M059J (cell line): ENCODE measurements at regions not wholly inside any gene's neighbourhood (a gene's known extent, or its start where the extent isn't known, plus 50 kb on each side); places are given as distances from the start of the nearest gene placed in this dataset.
A peak's percentile ranks its signal among the peaks of the same experiment; 100 is the strongest.

Source experiments
- DNase-seq: peaks from one replicate; pipeline ENCODE4 v3.0.0-alpha.2; 2012; ENCODE audit warnings: low read depth

DNA sequence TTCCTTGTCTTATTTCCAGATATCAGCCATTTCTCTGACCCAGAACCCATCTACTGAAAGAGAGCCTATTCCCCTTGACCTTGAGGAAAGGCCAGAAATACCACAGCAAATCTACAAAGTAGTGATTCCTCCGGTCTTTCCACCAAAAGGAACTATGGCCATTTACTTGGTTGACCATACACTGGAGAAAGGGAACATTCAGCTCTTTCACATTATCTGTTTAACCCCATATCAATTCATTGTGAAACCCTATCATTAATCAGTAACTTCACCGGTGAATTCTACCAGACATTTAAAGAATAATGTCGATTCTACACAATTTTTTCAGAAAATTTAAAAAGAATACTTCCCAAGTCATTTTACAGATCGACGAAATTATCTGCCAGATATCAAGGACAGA, 265.7 kb upstream of the CLEC14A start:
- DNase-seq: no peak

DNA sequence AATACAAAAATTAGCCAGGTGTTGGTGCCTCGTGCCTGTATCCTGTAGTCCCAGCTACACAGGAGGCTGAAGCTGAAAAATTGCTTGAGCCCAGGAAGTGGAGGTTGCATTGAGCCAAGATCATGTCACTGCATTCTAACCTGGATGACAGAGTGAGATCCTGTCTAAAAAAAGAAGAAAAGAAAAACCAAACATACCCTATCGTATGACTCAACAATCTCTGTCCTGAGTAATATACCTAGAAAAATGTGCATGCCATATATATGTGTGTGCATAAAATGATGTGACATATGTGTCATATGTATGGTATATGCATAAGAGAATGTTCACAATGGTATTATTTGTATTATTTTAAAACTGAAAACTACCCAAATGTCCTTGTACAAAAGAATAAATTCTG, 261.5 kb upstream of the CLEC14A start:
- no peak for DNase-seq

DNA sequence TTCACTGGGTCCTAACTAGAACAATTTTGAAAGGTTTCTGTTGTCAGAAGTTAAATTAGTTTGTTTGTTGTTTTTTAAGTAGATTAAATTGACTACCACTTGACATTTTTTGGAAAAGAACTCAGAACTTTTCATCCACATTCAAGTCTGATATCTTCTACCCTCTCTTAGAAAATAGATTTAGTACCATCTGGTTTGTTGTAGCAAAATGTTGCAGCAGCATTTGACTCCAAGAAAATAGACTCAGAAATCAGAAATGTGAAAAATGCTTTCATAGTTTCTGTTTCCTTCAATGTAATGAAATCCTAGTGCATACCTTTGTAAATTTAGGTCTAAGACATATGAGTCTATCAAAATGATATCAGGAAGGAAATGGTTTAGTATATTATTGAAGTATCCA, 256.3 kb upstream of the CLEC14A start:
- DNase-seq: no peak

DNA sequence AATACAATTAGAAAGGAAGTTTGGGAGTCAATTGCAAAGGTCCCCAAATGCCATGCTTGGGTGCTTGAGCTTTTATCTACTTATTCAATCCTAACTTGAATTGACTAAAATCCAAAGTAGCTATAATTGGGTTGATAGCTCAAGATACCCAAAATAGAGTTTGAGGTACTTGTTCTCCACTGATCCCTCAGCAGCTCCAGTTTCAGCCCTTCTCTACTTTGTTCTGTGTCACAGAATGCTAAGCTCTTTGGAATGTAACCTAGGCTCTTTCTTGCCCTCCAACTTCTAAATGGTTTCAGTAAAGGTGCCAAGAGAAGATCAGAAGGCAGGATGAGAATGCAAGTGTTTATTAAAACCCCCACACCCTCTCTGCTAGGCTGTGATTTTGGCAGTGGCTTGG, 251.4 kb upstream of the CLEC14A start:
- no peak for DNase-seq

DNA sequence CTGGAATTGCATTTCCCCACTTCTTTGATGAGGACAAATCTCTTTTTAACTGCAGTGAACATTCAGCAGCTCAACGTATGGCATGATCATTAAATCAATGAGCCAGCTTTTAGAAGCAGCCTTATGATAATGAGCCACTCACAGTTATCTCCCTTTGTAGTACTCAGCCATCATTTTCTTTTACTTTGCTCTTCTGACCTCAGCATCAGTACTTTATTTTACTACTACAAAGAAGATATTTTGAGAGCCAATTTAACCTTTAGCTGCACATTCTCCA, 250.0 kb upstream of the CLEC14A start:
- DNase-seq: no peak

DNA sequence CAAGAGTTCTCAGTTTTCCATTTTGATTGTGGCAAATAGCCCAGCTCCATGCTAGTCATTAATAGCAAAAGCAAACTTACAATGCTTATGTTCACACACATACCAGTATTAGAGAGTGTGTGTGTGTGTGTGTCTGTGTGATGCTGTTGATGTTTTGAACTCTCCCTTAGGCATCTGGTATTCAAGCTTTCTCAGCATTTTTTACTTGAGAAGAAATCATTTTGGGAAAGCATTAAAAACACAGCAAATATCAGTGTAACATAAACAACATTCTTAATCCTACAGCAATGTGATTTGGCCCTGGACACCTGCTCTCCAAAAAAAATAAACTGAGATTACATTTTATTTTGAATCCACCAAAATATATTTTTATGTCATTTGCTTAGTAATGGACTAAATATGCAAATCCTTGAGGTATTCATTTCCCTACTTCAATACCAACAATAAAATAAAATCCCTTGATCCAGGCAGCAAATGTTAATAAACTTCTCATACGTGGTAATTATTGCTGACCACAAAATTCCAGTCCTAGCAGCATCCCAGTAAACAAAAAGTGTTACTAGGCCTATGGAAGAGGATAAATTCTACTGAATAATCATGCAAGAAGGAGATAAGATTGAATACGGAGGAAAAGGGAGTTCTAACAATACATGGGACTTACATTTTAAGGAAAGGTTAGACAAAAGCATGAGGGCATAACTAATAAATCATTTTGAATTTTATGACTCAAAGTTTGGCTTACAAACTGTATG, 249.5 kb upstream of the CLEC14A start:
- DNase-seq: peak; percentile 51

DNA sequence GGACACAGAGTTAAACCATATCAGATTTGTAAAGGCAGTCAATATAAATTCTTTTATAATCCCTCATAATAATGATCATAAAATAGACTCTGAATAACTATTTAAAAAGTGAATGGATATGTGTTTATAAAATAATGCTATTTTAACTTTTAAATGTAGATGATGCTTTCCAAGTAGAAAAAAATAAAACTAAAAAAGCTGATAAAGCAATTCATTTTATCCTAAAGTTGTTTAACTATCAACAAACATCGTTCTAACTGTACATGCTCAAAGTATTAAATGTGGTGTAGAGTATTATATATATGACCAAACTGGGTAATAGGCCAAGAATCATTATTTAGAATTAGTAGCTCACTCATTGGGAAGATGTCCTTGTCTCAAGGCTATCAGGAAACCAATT, 248.3 kb upstream of the CLEC14A start:
- DNase-seq: no peak

DNA sequence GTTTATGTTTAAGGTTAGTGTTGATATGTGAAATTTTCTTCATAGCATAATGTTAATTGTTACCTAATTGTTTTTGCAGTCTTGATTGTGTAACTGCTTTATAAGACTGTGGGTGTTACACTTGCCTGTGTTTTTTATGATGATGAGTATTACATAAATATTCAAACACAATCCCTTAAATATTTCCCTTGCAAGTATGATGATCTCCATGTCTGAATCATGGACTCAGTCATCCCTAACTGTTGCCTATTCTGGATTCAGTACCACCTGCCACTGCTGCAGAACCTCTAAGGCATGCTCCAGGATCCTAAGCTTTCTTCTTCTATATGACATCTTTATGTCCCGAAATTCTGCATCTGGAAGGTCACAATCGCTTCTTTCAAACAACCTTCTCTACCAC, 246.3 kb upstream of the CLEC14A start:
- DNase-seq: no peak

DNA sequence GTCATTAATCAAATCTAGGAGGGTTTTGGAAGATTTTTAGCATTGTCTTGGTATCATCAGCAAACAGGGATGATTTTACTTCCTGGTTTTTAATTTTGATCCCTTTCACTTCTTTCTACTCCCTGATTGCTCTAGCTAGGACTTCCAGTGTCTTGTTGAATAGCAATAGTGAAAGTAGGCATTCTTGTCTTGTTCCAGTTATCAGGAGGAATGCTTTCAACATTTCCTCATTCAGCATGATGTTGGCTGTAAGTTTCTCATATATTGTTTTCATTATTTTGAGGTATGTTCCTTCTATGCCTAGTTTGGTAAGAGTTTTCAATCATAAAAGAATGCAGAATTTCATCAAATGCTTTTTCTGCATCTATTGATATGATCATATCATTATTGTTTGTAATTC, 244.2 kb upstream of the CLEC14A start:
- no peak for DNase-seq

DNA sequence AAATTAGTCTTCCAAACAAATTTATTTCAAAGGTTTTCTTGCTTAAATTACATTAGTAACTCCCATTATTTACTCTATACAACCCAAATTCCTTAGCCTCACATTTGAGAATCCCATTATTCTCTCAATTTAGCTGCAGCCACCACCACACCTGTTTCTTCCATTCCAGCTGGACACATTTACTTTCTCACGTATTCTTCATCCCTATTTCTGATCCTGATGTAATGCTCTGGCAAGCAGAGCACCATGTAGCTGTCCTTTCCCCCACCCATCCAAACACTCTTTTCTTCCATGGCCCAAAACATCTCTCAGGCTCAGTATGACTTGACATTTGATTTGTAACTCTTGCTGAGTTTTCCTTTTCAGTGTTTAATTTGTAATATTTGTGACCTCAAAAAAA, 240.2 kb upstream of the CLEC14A start:
- no peak for DNase-seq

DNA sequence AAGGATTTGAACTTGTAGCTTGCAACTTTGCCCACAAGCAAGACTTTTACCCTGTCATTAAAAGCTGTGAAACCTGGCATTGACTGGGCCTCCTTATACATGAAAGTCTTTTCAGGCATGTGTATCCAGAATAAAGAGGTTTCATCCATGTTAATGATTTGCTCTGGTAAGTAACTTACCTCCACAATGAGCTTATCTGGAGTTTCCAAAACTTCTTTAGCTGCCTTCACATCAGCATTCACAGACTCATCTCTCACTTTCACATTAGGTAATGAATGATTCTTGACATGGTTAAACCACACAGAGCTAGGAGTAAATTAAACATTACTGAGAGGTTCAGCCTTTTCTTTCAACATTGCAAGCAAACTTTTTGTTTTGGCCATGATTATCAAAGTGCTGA, 234.4 kb upstream of the CLEC14A start:
- DNase-seq: no peak

DNA sequence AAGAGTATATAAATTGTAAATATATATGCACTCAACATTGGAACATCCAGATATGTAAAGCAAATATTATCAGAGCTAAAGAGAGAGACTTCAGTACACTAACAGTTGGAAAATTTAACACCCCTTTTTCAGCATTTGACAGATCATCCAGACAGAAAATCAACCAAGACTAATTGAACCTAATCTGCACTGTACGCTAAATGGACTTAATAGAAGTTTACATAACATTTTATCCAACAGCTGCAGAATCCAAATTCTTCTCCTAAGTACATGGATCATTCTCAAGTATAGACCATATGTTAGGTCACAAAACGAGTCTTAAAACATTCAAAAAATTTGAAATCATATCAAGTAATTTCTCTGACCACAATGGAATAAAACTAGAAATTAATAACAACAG, 229.1 kb upstream of the CLEC14A start:
- DNase-seq: no peak

DNA sequence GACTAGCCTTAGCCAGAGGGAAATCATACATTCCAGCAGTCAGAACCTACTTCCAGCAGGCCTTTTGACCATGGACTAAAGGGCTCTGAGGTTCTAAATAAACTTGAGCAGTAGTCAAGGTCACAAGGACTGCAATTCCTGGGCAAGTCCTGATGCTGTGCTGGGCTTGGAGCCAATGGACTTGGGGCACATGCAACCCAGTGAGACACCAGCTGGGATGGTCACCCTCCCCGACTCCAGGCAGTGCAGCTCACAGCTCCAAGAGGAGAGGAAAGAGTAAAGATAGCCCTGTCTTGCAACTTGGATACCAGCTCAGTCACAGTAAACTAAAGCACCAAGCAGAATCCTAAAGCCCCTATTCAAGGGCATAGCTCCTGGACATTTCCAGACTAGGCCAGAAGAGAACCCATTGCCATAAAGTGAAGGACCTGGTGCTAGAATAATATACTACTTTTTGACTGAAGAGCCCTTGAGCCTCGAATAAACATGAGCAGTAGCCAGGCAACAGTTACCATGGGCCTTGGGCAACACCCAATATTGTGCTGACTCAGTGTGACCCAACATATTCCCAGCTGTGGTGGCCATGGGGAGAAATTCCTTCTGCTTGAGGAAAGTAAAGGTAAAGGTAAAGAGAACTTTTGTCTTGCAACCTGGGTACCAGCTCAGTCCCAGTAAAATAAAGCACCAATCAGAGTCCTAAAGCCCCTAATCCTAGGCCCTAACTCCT, 226.2 kb upstream of the CLEC14A start:
- DNase-seq: peak; percentile 67

DNA sequence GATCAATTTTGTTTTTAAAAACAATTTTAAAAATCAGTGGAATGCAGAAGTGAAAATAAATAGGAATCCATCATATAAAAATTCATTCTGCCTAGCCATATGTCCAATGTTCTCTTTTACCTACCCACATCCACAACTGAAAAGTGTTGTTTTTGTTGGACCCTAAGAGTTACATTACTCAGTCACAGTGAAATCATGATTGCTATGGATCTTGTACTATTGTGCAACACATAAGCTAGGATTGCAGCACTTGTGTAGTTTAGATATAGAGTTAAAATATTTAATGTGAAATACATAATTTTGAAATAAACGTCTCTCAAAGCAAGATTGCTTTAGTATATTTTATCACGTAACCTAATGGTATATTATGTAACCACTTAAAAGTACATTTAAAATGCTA, 213.3 kb upstream of the CLEC14A start:
- no peak for DNase-seq

DNA sequence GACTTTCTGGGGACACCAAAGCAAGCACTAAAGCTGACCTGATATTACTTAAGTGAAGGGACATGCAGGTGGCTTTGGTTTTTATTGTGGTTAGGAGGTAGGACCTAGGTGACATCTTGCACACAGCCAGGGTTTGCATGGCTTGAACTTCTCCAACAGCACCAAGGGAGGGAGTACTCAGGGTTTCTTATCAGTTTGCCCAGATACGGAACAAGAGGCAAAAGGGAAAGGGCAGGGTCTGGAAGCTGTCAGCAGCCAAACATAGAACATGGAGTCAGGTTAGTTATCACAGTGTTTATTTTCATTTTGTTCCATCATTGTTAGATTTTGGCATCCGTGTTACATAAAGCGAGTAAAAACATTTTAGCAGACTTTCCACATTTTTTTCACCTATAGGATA, 186.3 kb upstream of the CLEC14A start:
- no peak for DNase-seq

DNA sequence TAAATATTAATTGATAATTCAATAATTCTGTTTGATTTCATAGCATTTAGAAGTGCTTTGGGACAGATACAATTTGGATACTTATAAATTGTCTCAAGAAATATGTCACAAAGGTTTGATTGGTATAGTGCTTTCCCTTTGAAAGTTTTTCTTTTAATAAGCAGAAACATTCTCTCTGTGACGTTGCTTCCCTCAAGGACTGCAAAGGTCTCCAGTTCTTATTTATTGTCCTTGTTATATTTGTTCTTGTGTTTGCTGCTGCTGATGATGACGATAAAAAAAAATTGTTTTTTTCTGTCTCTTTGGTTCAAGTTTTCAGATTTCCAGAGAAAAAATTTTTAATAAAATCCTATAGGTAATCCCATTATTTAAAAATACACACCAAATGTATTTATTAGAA, 176.3 kb upstream of the CLEC14A start:
- no peak for DNase-seq

DNA sequence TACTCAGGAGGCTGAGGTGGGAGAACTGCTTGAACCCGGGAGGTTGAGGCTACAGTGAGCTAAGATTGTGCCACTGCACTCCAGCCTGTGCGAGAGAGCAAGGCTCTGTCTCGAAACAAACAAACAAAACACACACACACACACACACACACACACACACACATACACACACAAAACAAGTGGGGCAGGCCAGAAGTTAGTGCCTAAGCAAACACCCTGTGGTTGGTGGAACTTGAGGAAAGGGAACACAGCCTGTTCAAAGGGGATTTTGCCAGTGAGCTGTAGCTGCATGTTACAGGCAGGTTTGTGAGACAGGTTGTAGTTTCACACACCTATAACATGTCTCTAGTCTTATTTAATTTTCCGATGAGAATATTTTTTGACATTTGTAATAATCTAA, 175.3 kb upstream of the CLEC14A start:
- DNase-seq: no peak

DNA sequence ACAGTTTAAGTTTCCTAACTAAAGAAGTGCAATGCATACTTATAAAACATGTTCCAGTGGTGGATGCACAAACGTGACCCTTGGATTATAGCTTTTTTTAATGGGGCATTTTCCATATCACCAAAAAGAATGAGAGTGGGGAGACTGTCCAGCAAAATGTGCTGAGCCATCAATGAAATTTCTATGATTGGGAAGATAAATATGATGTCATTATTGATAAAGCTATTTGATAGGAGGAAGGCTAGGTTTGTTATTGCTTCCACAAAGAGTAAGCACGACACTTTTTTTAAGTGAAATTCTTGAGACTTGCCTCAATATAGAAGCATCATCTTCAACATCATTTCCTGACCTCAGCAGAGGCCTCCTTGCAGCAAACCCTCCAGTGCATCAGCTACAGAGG, 174.6 kb upstream of the CLEC14A start:
- no peak for DNase-seq

DNA sequence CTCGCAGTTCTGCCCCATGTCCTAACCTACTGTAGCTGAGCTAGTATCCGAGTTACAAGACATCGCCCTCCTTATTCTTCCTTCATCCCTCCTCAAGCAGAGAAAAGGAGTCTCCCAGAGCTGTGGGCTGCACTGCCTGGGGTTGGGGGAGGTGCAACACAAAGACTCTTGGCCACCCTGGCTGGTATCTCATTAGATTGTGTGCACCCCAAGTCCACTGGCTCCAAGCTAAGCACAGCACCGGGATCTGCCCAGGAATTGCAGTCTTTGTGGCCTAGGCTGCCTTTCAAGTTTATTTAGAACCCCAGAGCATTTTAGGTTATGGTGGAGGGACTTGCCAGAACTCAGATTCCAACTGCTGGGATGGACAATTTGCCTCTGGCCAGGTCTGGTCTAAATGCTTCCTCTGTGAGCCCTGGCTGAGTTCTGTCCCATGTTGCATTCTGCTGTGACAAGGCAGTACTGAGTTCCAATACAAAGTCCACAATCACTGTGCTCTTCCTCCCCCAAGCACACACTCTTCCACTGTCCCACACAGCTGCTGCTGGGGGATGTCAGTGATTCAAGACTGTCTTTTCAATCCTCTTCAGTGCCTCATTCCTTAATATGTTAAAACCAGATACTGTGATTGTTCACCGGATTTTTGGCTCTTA, 169.6 kb upstream of the CLEC14A start:
- DNase-seq: no peak

DNA sequence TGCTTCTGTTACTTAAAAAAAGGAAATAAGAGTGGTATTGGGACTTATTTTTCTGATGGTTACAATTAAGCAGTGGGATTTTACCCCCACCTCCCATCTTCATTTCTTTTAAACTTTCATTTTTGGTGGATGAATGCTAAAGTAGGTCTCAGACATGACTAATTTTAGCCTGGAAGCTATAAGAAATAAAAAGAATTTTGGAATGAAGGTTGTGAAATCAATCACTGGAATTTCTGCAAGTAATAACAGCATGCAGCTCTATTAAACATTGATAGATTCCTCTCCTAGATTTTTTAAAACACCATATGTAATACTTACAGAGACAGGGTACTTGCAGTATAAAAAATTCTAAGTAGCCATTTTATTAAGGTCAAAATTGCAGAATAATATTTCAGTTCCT, 164.2 kb upstream of the CLEC14A start:
- no peak for DNase-seq

DNA sequence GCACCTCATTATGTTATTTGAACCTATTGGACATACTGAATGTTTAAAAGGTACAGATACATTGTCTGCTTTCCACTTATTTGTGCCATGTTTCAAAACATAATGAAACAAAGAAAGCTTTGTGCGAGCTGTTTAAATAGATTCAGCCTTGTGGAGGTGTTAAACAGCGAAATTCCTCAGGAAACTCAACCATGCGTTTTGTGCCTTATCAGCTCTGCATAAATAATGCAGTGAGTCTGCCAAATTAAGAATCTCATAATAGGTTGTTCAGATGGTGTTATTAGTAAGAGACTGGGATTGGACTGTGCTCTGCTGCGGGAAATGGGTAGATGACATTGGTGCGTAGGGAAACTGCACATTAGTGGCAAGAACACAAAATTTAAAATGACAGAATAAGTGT, 163.7 kb upstream of the CLEC14A start:
- DNase-seq: no peak

DNA sequence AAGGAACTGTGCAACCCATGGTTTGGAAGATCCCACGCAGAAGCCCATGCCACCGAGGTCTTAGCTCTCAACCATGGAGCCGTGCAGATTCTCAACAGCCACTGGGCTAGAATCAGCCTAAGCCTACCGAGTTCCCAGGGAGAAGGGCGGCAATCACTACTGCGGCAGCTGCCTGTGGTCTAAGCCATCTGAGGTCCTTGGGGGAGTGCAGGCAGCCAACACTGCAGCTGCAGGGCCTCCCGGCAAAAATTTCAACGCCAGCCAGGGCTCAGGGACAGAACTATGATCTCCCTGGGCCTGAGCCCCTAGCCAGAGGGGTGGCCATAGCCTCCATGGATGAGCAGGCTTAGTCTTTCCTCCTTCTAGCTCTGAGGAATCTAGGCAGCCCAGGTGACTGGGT, 156.8 kb upstream of the CLEC14A start:
- DNase-seq: no peak

DNA sequence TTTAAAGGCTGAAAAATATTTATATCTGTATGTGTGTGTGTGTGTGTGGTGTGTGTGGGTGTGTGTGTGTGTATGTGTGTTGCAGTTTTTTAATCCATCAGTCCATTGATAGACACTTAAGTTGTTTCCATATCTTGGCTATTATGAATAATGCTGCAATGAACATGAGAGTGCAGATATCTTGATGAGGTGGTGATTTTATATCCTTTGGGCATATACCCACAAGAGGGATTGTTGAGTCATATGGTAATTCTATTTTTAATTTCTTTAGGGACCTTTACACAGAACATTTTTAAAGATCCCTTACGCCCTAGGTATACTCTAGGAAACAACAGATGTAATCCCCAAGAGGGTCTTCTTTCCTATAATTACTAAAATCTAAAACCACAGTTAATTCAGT, 154.5 kb upstream of the CLEC14A start:
- DNase-seq: no peak
